KMS-11 (cell line): ENCODE measurements at regions not wholly inside any gene's neighbourhood (a gene's known extent, or its start where the extent isn't known, plus 50 kb on each side); places are given as distances from the start of the nearest gene placed in this dataset.

Source experiments
- H2AFZ ChIP-seq: fragments of 200-600 bp; sonication (generic); 2 replicates; pipeline ENCODE4 v1.6.1; 2016; ENCODE audit warnings: antibody characterized with exemption, mixed run types, low read depth
- H3K27ac ChIP-seq: fragments of 200-600 bp; sonication (generic); 2 replicates; pipeline ENCODE4 v1.6.1; 2016; ENCODE audit warnings: mild to moderate bottlenecking, mixed run types
- H3K27me3 ChIP-seq: fragments of 200-600 bp; sonication (generic); 2 replicates; pipeline ENCODE4 v1.6.1; 2017; ENCODE audit warnings: mild to moderate bottlenecking, low read depth, mixed run types, moderate library complexity; ENCODE audit not compliant: insufficient read depth
- H3K36me3 ChIP-seq: fragments of 200-600 bp; sonication (generic); 2 replicates; pipeline ENCODE4 v1.6.1; 2017; ENCODE audit warnings: mild to moderate bottlenecking, mixed run types; ENCODE audit not compliant: insufficient read depth
- H3K4me1 ChIP-seq: fragments of 200-600 bp; sonication (generic); 2 replicates; pipeline ENCODE4 v1.6.1; 2016; ENCODE audit warnings: mild to moderate bottlenecking, low read depth, mixed run types; ENCODE audit not compliant: poor library complexity, severe bottlenecking
- H3K4me2 ChIP-seq: fragments of 200-600 bp; sonication (generic); 2 replicates; pipeline ENCODE4 v1.7.0; 2016; ENCODE audit warnings: mild to moderate bottlenecking, mixed run types
- H3K4me3 ChIP-seq: fragments of 200-600 bp; sonication (generic); IDR thresholded peaks from 2 replicates; pipeline ENCODE4 v1.6.1; 2017; ENCODE audit warnings: low read depth, low read length, mixed read lengths; ENCODE audit not compliant: insufficient read depth
- H3K79me2 ChIP-seq: fragments of 200-600 bp; sonication (generic); 2 replicates; pipeline ENCODE4 v1.6.1; 2016; ENCODE audit warnings: low read depth, mixed run types; ENCODE audit not compliant: insufficient read depth
- H3K9ac ChIP-seq: fragments of 200-600 bp; sonication (generic); 2 replicates; pipeline ENCODE4 v1.6.1; 2016; ENCODE audit warnings: mild to moderate bottlenecking, mixed run types
- H4K20me1 ChIP-seq: fragments of 200-600 bp; sonication (generic); 2 replicates; pipeline ENCODE4 v1.6.1; 2016; ENCODE audit warnings: mild to moderate bottlenecking, mixed run types; ENCODE audit not compliant: insufficient read depth
- TF ChIP-seq, protein P1 (sequence below): fragments of 200-600 bp; sonication (generic); conservative IDR thresholded peaks from 2 replicates; pipeline ENCODE4 v1.6.1; 2017; ENCODE audit warnings: low read depth, mild to moderate bottlenecking, antibody characterized with exemption, low read length, moderate library complexity, mixed read lengths

GRCh38 chr1:187854457-187854856, 1025.7 kb downstream of the PLA2G4A start:
- TF ChIP-seq, protein P1, sequence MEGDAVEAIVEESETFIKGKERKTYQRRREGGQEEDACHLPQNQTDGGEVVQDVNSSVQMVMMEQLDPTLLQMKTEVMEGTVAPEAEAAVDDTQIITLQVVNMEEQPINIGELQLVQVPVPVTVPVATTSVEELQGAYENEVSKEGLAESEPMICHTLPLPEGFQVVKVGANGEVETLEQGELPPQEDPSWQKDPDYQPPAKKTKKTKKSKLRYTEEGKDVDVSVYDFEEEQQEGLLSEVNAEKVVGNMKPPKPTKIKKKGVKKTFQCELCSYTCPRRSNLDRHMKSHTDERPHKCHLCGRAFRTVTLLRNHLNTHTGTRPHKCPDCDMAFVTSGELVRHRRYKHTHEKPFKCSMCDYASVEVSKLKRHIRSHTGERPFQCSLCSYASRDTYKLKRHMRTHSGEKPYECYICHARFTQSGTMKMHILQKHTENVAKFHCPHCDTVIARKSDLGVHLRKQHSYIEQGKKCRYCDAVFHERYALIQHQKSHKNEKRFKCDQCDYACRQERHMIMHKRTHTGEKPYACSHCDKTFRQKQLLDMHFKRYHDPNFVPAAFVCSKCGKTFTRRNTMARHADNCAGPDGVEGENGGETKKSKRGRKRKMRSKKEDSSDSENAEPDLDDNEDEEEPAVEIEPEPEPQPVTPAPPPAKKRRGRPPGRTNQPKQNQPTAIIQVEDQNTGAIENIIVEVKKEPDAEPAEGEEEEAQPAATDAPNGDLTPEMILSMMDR = no peak
- Histone ChIP-seq H4K20me1 (no peaks in the 10 kb centered on the region), H3K4me1 (no peaks in the 10 kb centered on the region), H3K4me2 (no peak overlapping the region), H3K4me3 (no peak overlapping the region), H2AFZ (no peak overlapping the region), H3K27me3 (no peaks in the 10 kb centered on the region), H3K9ac (no peak overlapping the region), H3K36me3 (no peaks in the 10 kb centered on the region), H3K79me2 (no peaks in the 10 kb centered on the region), H3K27ac (no peak overlapping the region)

- H2AFZ ChIP-seq = no peak overlapping the region
- H3K27ac ChIP-seq = no peak overlapping the region
- TF ChIP-seq, protein P1 = no peak
- H3K36me3 ChIP-seq = no peaks in the 10 kb centered on the region
- no peak overlapping the region for H3K4me2 ChIP-seq
- no peaks in the 10 kb centered on the region for H3K79me2 ChIP-seq
- H4K20me1 ChIP-seq = no peaks in the 10 kb centered on the region
- H3K4me3 ChIP-seq = no peak overlapping the region
- H3K4me1 ChIP-seq = no peaks in the 10 kb centered on the region
- H3K9ac ChIP-seq = no peak overlapping the region
- H3K27me3 ChIP-seq = no peaks in the 10 kb centered on the region
Measured at GRCh38 chr1:187862506-187862905, 1033.8 kb downstream of the PLA2G4A start.

DNA sequence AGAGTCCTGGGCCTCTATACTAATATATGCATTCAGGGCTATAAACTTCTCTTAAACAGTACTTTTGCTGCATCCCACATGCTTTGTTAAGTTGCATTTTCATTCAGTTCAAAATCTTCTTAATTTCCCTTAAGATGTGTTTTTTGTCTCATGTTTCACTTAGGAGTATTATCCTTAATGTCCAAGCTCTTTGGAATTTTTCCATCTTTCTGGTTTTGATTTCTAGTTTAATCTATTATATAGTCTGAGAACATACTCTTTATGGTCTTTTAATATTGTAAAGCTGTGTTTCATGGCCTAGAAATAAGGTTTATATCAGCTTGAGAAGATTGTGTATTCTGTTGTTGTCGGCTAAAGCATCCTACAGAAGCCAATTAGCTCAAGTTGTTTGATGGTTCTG, 1041.8 kb downstream of the PLA2G4A start:
- TF ChIP-seq, protein P1 = no peak
- H3K27me3 ChIP-seq = no peaks in the 10 kb centered on the region
- H3K27ac ChIP-seq = no peak overlapping the region
- H3K36me3 ChIP-seq = no peaks in the 10 kb centered on the region
- no peak overlapping the region for H2AFZ ChIP-seq
- no peaks in the 10 kb centered on the region for H3K79me2 ChIP-seq
- H3K4me2 ChIP-seq = no peak overlapping the region
- no peak overlapping the region for H3K4me3 ChIP-seq
- H3K9ac ChIP-seq = no peak overlapping the region
- H3K4me1 ChIP-seq = no peaks in the 10 kb centered on the region
- no peaks in the 10 kb centered on the region for H4K20me1 ChIP-seq

DNA sequence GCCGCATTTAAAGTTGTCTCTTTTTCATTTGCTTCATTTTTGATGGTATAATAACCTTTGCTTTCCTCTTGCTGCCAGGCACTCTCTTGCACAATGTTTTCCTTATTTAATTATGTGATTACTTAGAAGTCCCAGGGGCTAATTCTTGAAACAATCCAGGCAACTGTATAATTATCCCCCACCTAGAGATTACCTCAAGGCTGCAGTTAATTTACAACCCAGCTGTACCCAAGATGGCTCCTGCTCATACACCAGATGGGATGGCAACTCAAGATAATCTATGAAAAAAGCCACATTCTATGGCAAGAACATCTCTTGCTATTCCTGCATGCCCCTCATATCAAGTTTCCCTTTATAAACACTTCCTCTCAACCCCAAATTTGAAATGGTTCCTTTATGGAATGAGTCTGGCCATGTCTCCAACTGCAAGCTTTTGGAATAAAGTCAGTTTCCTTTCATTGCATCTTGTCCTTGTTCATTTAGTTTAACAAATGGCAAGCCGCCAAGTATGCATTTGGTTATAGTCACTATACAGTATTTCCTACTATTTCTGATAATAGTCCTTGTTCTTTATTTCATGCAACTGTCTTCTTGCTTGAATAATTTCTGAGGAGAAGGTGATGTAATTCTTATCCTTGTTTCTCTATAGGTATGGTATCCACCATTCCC, 1042.6 kb downstream of the PLA2G4A start:
- TF ChIP-seq, protein P1 = no peak
- Histone ChIP-seq H3K27ac (no peak overlapping the region), H4K20me1 (no peaks in the 10 kb centered on the region), H3K4me3 (no peak overlapping the region), H3K4me2 (no peak overlapping the region), H3K36me3 (no peaks in the 10 kb centered on the region), H3K27me3 (no peaks in the 10 kb centered on the region), H2AFZ (no peak overlapping the region), H3K9ac (no peak overlapping the region), H3K79me2 (no peaks in the 10 kb centered on the region), H3K4me1 (no peaks in the 10 kb centered on the region)
